PC-9 (cell line): ENCODE measurements at regions not wholly inside any gene's neighbourhood (a gene's known extent, or its start where the extent isn't known, plus 50 kb on each side); places are given as distances from the start of the nearest gene placed in this dataset.

Experiments
- BruUV-seq: library from RNA; stranded (reverse); fragments of 400-500 nt; replicated peaks from 2 replicates; lab custom pipeline; 2021; lab: Mats Ljungman, UMichigan
- CTCF ChIA-PET: fragments of 300-600 bp; sonication (Branson Sonifier 250); formaldehyde crosslinking; loops from one replicate; lab custom pipeline; 2022; ENCODE audit warnings: antibody characterized with exemption; lab: Charles Lee
- POLR2A ChIA-PET: fragments of 300-600 bp; sonication (Branson Sonifier 250); formaldehyde crosslinking; loops from one replicate; lab custom pipeline; 2022; ENCODE audit warnings: antibody characterized with exemption; ENCODE audit not compliant: unreplicated experiment; lab: Charles Lee
- DNase-seq, 2 experiments: peaks; one replicate each; pipeline versions ENCODE4 v3.0.0 to v3.0.0-alpha.2; 2015 to 2022; ENCODE audit warnings: mixed read lengths in 1 of 2
- H2AFZ ChIP-seq: fragments of 200-600 bp; sonication (generic); 2 replicates; pipeline ENCODE4 v1.8.1; 2017; ENCODE audit warnings: antibody characterized with exemption
- H3F3A ChIP-seq: fragments of 200-600 bp; sonication (generic); 2 replicates; pipeline ENCODE4 v1.8.1; 2017; ENCODE audit warnings: antibody characterized with exemption, mild to moderate bottlenecking, low read depth; ENCODE audit not compliant: insufficient read depth
- H3K27ac ChIP-seq: fragments of 200-600 bp; sonication (generic); 2 replicates; pipeline ENCODE4 v1.6.1; 2016; ENCODE audit warnings: mixed run types
- H3K27me3 ChIP-seq: fragments of 200-600 bp; sonication (generic); 2 replicates; pipeline ENCODE4 v1.6.1; 2016; ENCODE audit warnings: low read depth, mixed run types; ENCODE audit not compliant: insufficient read depth
- H3K36me3 ChIP-seq: fragments of 200-600 bp; sonication (generic); 2 replicates; pipeline ENCODE4 v1.6.1; 2016; ENCODE audit warnings: low read depth, mixed run types
- H3K4me1 ChIP-seq: fragments of 200-600 bp; sonication (generic); replicated peaks from 2 replicates; pipeline ENCODE4 v1.6.1; 2016; ENCODE audit warnings: mixed run types; ENCODE audit not compliant: insufficient read depth
- H3K4me2 ChIP-seq: fragments of 200-600 bp; sonication (generic); 2 replicates; pipeline ENCODE4 v1.6.1; 2017; ENCODE audit warnings: mixed run types
- H3K4me3 ChIP-seq: fragments of 200-600 bp; sonication (generic); 2 replicates; pipeline ENCODE4 v1.6.1; 2016; ENCODE audit warnings: mixed run types
- H3K79me2 ChIP-seq: fragments of 200-600 bp; sonication (generic); 2 replicates; pipeline ENCODE4 v1.6.1; 2017; ENCODE audit warnings: low read depth, mixed run types
- H3K9me2 ChIP-seq: fragments of 200-600 bp; sonication (generic); 2 replicates; pipeline ENCODE4 v1.8.1; 2017; ENCODE audit warnings: mild to moderate bottlenecking; ENCODE audit not compliant: insufficient read depth
- H3K9me3 ChIP-seq: fragments of 200-600 bp; sonication (generic); 2 replicates; pipeline ENCODE4 v1.8.1; 2016; ENCODE audit warnings: low read depth; ENCODE audit not compliant: insufficient read depth
- H4K20me1 ChIP-seq: fragments of 200-600 bp; sonication (generic); 2 replicates; pipeline ENCODE4 v1.8.1; 2017; ENCODE audit not compliant: insufficient read depth
- CTCF ChIP-seq: fragments of 200-600 bp; sonication (generic); conservative IDR thresholded peaks from 2 replicates; pipeline ENCODE4 v1.6.1; 2017; ENCODE audit warnings: mixed run types, antibody characterized with exemption, mild to moderate bottlenecking, moderate library complexity
- EZH2 ChIP-seq: fragments of 200-600 bp; sonication (generic); IDR thresholded peaks from 2 replicates; pipeline ENCODE4 v1.8.0; 2017; ENCODE audit warnings: antibody characterized with exemption, low read depth
- intact Hi-C: fragments of 100-400 bp; cut with micrococcal nuclease; formaldehyde crosslinking; loops from one replicate; pipeline ENCODE4 v1.10.0; 2022; ENCODE audit not compliant: unreplicated experiment

GRCh38 chr3:64352639-64352992 is 127.3 kb upstream of the PRICKLE2 start:
- Histone ChIP-seq H3K36me3 (no peaks in the 10 kb centered on the region), H3K4me2 (no peak overlapping the region), H4K20me1 (no peaks in the 10 kb centered on the region), H3F3A (no peaks in the 10 kb centered on the region), H2AFZ (no peak overlapping the region), H3K9me2 (no peaks in the 10 kb centered on the region), H3K27me3 (no peaks in the 10 kb centered on the region), H3K4me3 (no peak overlapping the region), H3K4me1 (peaks cover 29% of the 10 kb centered on the region), H3K79me2 (no peaks in the 10 kb centered on the region), H3K9me3 (no peaks in the 10 kb centered on the region), H3K27ac (0 out of 2 replicates have a peak overlapping the region, but pooled peaks have one; percentile 61)
- CTCF ChIA-PET: no interaction called here
- intact Hi-C loops: loop anchor here (5.0 kb wide), 4 partner anchors 45 to 320 kb away; no protein-coding TSS in a partner anchor
- no TSS peak for BruUV-seq
- DNase-seq: no peak
- POLR2A ChIA-PET: no interaction called here
- TF ChIP-seq CTCF (no peak), EZH2 (no peak)

- H3K4me1 ChIP-seq: peaks cover 29% of the 10 kb centered on the region
- TF ChIP-seq EZH2: no peak
- TF ChIP-seq CTCF: no peak
- no peaks in the 10 kb centered on the region for H3F3A ChIP-seq
- no peak overlapping the region for H3K4me2 ChIP-seq
- no peaks in the 10 kb centered on the region for H4K20me1 ChIP-seq
- CTCF ChIA-PET: no interaction called here
- no peaks in the 10 kb centered on the region for H3K79me2 ChIP-seq
- no peak overlapping the region for H2AFZ ChIP-seq
- peak overlapping the region; percentile 61 for H3K27ac ChIP-seq
- no peaks in the 10 kb centered on the region for H3K27me3 ChIP-seq
- H3K36me3 ChIP-seq: no peaks in the 10 kb centered on the region
- peak in 1 of 2 experiments; percentile 47 for DNase-seq
- POLR2A ChIA-PET: interaction anchor here (0.7 kb wide), 1 partner anchor 1812 kb away, joined by 4 read pairs; no protein-coding TSS in a partner anchor
- no peak overlapping the region for H3K4me3 ChIP-seq
- intact Hi-C loops: loop anchor here (1.0 to 5.0 kb wide), 6 partner anchors 9 to 320 kb away; no protein-coding TSS in a partner anchor
- H3K9me3 ChIP-seq: no peaks in the 10 kb centered on the region
- TSS peak; percentile 57 for BruUV-seq
- no peaks in the 10 kb centered on the region for H3K9me2 ChIP-seq
These were observed 126.7 kb upstream of the PRICKLE2 start for GRCh38 chr3:64351713-64352638.

- Histone ChIP-seq H3K9me2 (no peaks in the 10 kb centered on the region), H3K79me2 (no peaks in the 10 kb centered on the region), H3K27ac (no peak overlapping the region), H3K4me2 (no peak overlapping the region), H3K4me3 (no peak overlapping the region), H3K9me3 (no peaks in the 10 kb centered on the region), H4K20me1 (no peaks in the 10 kb centered on the region), H3K36me3 (no peaks in the 10 kb centered on the region), H3K27me3 (no peaks in the 10 kb centered on the region), H2AFZ (no peak overlapping the region), H3F3A (peaks cover 7% of the 10 kb centered on the region), H3K4me1 (peaks cover 28% of the 10 kb centered on the region)
- BruUV-seq: no TSS peak
- intact Hi-C loops: no loop called here
- ChIA-PET POLR2A (interaction anchor here (0.6 kb wide), 2 partner anchors 33 to 175 kb away, joined by 3 to 6 read pairs; no protein-coding TSS in a partner anchor), CTCF (no interaction called here)
- no peak for DNase-seq
- no peak for TF ChIP-seq CTCF
- no peak for TF ChIP-seq EZH2
These were observed 124.3 kb upstream of the PRICKLE2 start for GRCh38 chr3:64349551-64349950.
